Ishikawa (cell line): ENCODE measurements at regions not wholly inside any gene's neighbourhood (a gene's known extent, or its start where the extent isn't known, plus 50 kb on each side); places are given as distances from the start of the nearest gene placed in this dataset.

Source experiments
- CEBPB ChIP-seq: IDR thresholded peaks from 2 replicates; pipeline ENCODE4 v1.6.1; 2012
- CREB1 ChIP-seq: IDR thresholded peaks from 2 replicates; pipeline ENCODE4 v1.6.1; 2012; ENCODE audit warnings: low read depth
- EGR1 ChIP-seq: IDR thresholded peaks from 2 replicates; pipeline ENCODE4 v1.6.1; 2012
- EP300 ChIP-seq: IDR thresholded peaks from 2 replicates; pipeline ENCODE4 v1.6.1; 2012; ENCODE audit warnings: borderline replicate concordance
- FOXM1 ChIP-seq: IDR thresholded peaks from 2 replicates; pipeline ENCODE4 v1.6.1; 2012; ENCODE audit warnings: low read depth, borderline replicate concordance
- MAX ChIP-seq: IDR thresholded peaks from 2 replicates; pipeline ENCODE4 v1.6.1; 2012
- NFIC ChIP-seq: IDR thresholded peaks from 2 replicates; pipeline ENCODE4 v1.6.1; 2012
- RAD21 ChIP-seq: IDR thresholded peaks from 2 replicates; pipeline ENCODE4 v1.6.1; 2012; ENCODE audit warnings: low read depth
- REST ChIP-seq: IDR thresholded peaks from 2 replicates; pipeline ENCODE4 v1.6.1; 2012; ENCODE audit warnings: low read depth, mild to moderate bottlenecking
- TAF1 ChIP-seq: IDR thresholded peaks from 2 replicates; pipeline ENCODE4 v1.6.1; 2012; ENCODE audit warnings: low read depth, mild to moderate bottlenecking
- TCF12 ChIP-seq: IDR thresholded peaks from 2 replicates; pipeline ENCODE4 v1.6.1; 2012; ENCODE audit warnings: low read depth
- TEAD4 ChIP-seq: IDR thresholded peaks from 2 replicates; pipeline ENCODE4 v1.6.1; 2012
- USF1 ChIP-seq: IDR thresholded peaks from 2 replicates; pipeline ENCODE4 v1.6.1; 2012
- YY1 ChIP-seq: IDR thresholded peaks from 2 replicates; pipeline ENCODE4 v1.6.1; 2012; ENCODE audit warnings: low read depth
- ZBTB7A ChIP-seq: IDR thresholded peaks from 2 replicates; pipeline ENCODE4 v1.6.1; 2012; ENCODE audit warnings: low read depth

GRCh38 chr5:38790268-38790667 is 55.5 kb upstream of the OSMR start:
- TF ChIP-seq MAX (no peak), CREB1 (no peak), ZBTB7A (no peak), TAF1 (no peak), FOXM1 (no peak), EP300 (no peak), NFIC (no peak), YY1 (no peak), RAD21 (no peak), REST (no peak), TCF12 (no peak)

- TF ChIP-seq YY1, result no peak
- TF ChIP-seq CREB1, result no peak
- no peak for TF ChIP-seq EGR1
- TF ChIP-seq USF1, result no peak
- no peak for TF ChIP-seq REST
- no peak for TF ChIP-seq CEBPB
- no peak for TF ChIP-seq NFIC
- no peak for TF ChIP-seq MAX
- no peak for TF ChIP-seq TEAD4
- TF ChIP-seq EP300, result no peak
- no peak for TF ChIP-seq TCF12
- no peak for TF ChIP-seq FOXM1
- no peak for TF ChIP-seq TAF1
- TF ChIP-seq RAD21, result no peak
- TF ChIP-seq ZBTB7A, result no peak
Measured at GRCh38 chr5:38790891-38791290, 54.9 kb upstream of the OSMR start.

GRCh38 chr5:38793099-38793498 is 52.7 kb upstream of the OSMR start:
- no peak for TF ChIP-seq EP300
- TF ChIP-seq TCF12, result no peak
- TF ChIP-seq TEAD4, result no peak
- no peak for TF ChIP-seq TAF1
- no peak for TF ChIP-seq ZBTB7A
- TF ChIP-seq CREB1, result no peak
- TF ChIP-seq RAD21, result no peak
- no peak for TF ChIP-seq USF1

- TF ChIP-seq YY1 (no peak), TEAD4 (no peak), TCF12 (no peak), CREB1 (no peak), EGR1 (no peak), ZBTB7A (no peak), MAX (no peak), EP300 (no peak), CEBPB (no peak), NFIC (no peak), REST (no peak), FOXM1 (no peak), TAF1 (no peak)
Measured at GRCh38 chr5:38794986-38795385, 50.8 kb upstream of the OSMR start.
